ENCODE measurements at regions not wholly inside any gene's neighbourhood (a gene's known extent, or its start where the extent isn't known, plus 50 kb on each side); places are given as distances from the start of the nearest gene placed in this dataset.
"Not testable (repeated sequence)": the region's sequence is repeated elsewhere in the genome, so short reads cannot be mapped to it uniquely, and the experiment has no call there.

- DNase-seq (ENCODE audit: low read depth in 2 of 2), result no peak
Observed at GRCh38 chr10:128576943-128577670, 450.9 kb upstream of the MKI67 start.

GRCh38 chr10:128577958-128578750 lies 451.9 kb upstream of the MKI67 start:
- DNase-seq (ENCODE audit: low read depth in 2 of 2), result no peak

GRCh38 chr10:128578766-128579165 lies 452.5 kb upstream of the MKI67 start:
- no peak for DNase-seq (ENCODE audit: low read depth in 2 of 2)

DNA sequence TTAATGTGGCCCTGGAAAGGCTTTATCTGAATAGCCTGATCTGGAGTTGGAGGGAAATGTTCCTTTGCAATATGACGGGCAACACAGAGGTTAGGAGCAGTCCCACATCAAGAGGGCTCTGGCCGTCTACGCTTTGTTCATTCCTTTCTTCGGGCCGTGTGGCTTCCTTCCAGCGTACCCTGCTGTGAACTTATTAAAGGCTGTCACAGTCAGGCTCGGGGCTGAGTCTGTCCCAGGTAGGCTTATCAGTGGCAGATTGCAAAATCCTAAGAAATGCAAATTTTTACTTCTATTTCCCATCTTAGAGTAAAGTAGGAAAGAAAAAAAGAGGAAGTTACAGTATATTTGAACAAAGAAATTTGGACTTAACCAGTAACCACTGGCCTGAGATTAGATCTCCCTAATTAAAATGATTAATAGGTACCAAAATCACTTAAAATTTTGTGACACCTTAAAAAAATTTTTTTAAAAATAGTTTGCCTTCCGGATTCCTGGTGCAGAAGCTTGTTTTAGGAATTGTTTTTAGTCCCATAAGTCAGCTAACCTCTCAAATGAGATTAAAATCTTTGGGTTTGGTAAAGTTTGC lies 453.1 kb upstream of the MKI67 start:
- no peak for DNase-seq (ENCODE audit: low read depth in 2 of 2)

GRCh38 chr10:128579901-128580300 lies 453.7 kb upstream of the MKI67 start:
- DNase-seq (ENCODE audit: low read depth in 2 of 2), result no peak

DNA sequence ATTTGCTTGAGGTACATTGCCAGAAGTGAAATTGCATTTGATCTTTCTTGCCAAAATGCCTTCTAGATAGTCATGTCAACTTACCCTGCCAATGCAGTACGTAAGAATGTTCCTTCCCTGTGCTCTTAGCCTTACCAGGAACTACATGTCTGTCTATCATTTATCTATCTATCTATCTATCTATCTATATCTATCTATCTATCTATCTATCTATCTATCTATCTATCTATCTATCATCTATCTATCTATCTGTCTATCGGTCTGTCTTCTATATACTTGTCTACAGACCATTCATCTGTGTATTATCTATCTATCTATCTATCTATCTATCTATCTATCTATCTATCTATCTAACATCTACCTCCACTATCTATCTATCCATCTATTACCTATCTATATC lies 456.9 kb upstream of the MKI67 start:
- DNase-seq (ENCODE audit: low read depth in 2 of 2), result not testable (repeated sequence)

DNA sequence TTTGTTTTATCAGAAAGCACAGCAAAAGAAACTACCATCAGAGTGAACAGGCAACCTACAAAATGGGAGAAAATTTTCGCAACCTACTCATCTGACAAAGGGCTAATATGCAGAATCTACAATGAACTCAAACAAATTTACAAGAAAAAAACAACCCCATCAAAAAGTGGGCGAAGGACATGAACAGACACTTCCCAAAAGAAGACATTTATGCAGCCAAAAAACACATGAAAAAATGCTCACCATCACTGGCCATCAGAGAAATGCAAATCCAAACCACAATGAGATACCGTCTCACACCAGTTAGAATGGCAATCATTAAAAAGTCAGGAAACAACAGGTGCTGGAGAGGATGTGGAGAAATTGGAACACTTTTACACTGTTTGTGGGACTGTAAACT lies 460.4 kb upstream of the MKI67 start:
- not testable (repeated sequence) for DNase-seq (ENCODE audit: low read depth in 2 of 2)

- no peak for DNase-seq (ENCODE audit: low read depth in 2 of 2)
Observed at GRCh38 chr10:128587689-128588088, 461.5 kb upstream of the MKI67 start.

DNA sequence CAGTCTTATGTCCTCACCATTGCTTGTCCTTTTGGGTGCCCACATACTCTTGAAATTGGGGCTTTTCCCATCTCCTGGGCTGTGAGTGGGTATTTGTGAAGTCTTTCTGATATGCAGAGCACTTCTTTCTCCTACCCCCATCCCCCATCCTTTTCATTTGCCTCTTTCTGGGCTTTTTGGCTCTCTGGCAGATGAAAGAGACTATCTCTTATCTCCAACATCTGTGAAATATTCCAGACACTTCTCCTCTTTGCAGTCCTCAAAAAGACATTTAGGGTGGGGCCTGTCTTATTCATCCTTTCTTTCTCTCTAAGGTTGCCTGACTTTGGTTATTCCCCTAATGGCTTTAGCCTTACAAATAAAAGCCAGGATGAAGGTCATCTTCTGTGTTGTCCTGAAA lies 462.2 kb upstream of the MKI67 start:
- DNase-seq (ENCODE audit: low read depth in 2 of 2), result no peak

DNA sequence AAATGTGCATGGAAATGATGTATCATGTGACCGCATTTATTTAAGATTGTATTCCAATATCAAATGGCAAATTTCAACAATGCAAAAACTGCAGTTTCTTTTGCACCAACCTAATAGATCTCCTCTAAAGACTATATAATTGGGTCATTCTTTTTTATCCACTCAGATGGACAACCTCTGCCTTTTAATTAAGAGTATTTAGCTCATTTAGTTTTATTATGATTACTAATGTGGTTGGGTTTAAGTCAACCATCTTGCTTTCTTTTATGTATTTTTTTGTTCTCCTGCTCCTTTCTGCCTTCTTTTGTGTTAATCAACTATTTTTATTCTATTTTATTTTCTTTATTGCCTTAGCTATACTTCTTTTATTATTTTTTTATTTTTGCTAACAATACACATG lies 468.5 kb upstream of the MKI67 start:
- DNase-seq (ENCODE audit: low read depth in 2 of 2), result no peak

DNA sequence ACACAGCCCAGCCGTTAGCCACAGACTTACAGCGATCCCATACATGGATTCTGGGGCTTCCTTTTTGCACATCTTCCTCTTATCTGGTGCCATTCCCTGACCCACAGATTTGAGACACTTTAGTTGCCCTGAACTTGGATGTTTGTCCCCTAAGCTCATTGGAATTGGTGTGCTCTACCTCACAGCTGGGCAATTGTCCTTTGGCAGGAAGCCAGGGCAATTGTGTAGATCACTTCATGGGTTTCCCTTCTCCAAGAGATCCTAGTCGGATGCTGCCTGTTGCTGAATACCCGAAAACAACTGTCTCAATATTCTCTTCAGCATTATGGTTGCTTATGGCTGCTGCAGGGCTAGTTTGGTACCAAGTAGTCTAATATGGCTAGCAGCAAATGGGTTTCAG lies 470.7 kb upstream of the MKI67 start:
- no peak for DNase-seq (ENCODE audit: low read depth in 2 of 2)

- DNase-seq (ENCODE audit: low read depth in 2 of 2), result no peak
Observed at GRCh38 chr10:128599030-128599429, 472.8 kb upstream of the MKI67 start.

DNA sequence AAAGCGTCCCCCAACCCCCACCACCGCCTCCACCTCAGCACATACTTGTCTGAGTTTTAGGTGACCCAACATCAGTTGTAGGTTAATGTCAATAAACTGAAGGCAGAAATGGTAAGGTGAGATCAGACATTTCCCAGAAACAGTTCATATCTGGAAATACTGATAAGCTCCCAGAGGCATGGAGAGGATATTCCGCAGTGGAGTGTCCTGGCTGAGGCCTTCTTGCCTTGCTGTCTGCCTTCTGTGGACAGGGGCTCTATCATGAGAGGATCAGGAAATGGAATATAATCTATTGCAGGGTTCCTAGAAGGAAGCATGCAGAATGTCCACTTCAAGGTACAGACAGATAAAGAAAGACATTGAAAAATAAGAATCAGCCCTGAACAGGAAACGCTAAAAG lies 473.3 kb upstream of the MKI67 start:
- DNase-seq (ENCODE audit: low read depth in 2 of 2), result no peak

DNA sequence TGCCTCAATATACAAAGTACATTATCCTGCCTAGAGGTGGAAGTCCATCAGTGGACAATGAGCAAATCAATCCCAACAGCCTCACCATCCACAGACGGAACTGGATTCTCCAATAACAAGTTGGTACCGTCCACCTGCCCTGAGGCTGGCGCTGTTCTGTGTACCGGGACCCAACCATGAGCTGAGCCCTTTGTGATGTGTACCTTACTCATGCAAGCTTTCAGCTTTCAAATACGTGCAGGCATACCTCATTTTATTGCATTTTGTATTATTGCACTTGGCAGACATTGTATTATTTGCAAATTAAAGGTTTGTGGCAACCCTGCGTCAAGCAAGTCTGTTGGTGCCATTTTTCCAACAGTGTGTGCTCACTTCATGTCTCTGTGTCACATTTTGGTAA lies 476.0 kb upstream of the MKI67 start:
- DNase-seq (ENCODE audit: low read depth in 2 of 2), result no peak

DNA sequence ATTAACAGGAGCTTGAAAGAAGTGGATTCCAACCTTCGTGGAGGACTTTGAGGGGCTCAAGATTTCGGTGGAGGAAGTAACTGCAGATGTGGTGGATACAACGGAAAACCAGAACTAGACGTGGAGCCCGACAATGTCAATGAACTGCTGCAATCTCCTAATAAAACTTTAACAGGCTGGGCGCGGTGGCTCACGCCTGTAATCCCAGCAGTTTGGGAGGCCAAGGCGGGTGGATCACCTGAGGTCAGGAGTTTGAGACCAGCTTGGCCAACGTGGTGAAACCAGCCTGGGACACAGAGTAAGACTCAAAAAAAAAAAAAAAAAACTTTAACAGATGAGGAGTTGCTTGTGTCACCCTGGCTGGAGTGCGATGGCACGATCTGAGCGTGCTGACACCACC lies 477.8 kb upstream of the MKI67 start:
- DNase-seq (ENCODE audit: low read depth in 2 of 2), result no peak

DNA sequence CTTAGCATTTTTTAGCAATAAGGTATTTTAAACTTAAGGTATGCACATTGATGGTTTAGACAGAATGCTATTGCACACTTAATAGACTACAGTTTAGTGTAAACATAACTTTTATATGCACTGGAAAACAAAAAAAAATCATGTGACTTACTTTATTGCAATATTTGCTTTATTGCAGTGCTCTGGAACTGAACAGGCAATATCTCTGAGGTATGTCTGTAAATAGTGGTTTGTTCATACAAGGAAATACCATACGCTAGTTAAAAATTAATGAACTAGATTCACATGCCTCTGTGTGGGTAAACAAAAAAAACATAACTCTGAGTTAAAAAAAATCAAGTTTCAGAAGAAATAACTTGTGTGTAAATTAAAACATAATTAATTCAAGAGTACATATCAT lies 479.0 kb upstream of the MKI67 start:
- no peak for DNase-seq (ENCODE audit: low read depth in 2 of 2)

DNA sequence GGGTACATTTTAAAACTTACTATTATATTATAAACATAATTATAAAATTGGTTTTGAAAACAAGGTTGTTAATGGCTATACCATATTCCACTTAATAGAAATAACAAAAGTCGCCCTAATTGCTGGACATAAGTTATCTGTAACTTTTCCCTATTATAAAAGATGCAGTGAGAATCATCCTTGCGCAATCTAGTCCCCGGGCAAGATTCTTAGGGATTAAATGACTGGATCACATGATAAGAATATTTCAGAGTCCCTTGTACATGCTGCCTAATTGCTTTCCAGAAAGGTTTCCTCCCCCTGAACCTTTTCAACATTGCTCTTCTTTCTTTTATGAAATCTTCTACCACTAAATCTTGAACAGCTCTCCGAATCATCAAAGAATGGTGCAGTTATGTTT lies 479.8 kb upstream of the MKI67 start:
- no peak for DNase-seq (ENCODE audit: low read depth in 2 of 2)

DNA sequence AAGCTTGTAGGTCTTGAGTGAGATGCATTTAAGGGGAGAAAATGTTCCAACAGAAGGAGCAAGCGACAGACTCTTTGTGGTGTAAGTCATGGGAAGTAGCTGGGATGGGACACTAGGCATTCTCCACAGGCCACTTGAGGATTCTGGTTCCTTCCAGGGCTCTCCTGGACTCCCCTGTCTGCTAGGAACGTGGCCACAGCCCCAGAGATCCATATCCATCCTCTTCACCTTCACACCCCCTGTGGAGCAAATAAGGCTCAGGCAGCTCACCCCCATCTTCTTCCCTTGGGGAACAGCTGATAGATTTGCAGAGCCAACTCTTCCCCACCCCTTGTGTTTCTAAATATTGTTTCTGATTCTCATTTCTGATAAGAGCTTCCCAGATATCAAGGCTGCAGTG lies 482.6 kb upstream of the MKI67 start:
- DNase-seq (ENCODE audit: low read depth in 2 of 2), result no peak

GRCh38 chr10:128609460-128609859 lies 483.2 kb upstream of the MKI67 start:
- DNase-seq (ENCODE audit: low read depth in 2 of 2), result no peak

GRCh38 chr10:128610113-128610512 lies 483.9 kb upstream of the MKI67 start:
- DNase-seq (ENCODE audit: low read depth in 2 of 2), result no peak

DNA sequence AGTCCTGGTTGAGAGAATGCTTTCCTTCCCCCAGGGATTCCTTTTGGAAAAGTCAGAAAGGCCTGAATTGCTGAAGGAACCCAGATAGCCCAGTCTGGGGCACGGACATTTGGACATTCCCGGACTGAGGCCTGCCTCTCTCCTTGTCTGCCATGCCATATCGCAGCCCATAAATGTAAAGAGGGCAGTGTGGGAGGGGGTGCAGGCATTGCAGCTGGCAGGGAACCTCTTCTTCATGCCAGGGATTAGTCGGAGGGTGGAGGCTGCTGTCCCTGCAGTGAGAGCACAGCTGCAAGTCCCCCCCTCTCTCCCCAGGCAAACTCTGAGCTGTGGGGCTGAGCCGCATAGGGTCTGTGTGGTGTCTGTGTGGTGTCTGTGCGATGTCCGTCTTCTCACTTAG lies 486.0 kb upstream of the MKI67 start:
- no peak for DNase-seq (ENCODE audit: low read depth in 2 of 2)

GRCh38 chr10:128612631-128613030 lies 486.4 kb upstream of the MKI67 start:
- no peak for DNase-seq (ENCODE audit: low read depth in 2 of 2)

DNA sequence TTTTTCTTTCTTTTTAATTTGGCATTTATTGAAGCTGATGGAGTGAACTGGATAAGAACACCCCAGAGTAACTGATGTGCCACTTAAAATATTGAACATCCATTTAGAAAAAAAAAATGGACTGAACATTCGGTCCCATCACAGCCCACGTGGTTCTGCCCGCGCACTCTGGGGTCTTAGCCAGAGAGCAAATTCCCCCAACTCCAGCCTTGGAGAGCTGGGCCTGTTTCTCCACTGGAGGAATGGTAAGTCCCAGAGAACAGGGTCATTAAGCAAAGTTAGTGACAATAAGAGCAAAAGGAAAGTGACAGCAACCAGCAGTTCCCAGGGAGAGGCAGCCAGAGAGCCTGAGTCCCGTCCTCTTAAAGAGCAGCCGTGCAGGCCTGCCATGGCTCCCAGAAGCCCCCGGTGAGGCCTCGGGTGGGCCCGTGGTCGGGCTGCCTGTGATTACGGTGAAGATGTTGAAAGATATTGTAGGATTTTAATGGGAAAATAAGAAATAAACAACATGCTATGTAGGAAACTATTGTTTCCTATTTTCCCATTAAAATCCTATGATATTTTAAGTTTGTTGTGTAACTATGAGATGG lies 487.9 kb upstream of the MKI67 start:
- no peak for DNase-seq (ENCODE audit: low read depth in 2 of 2)
